HG03442 (cell line): ENCODE measurements at regions not wholly inside any gene's neighbourhood (a gene's known extent, or its start where the extent isn't known, plus 50 kb on each side); places are given as distances from the start of the nearest gene placed in this dataset.
"Not testable (repeated sequence)": the region's sequence is repeated elsewhere in the genome, so short reads cannot be mapped to it uniquely, and the experiment has no call there.

ENCODE experiments used
- ATAC-seq: cut with Tn5 transposase; IDR thresholded peaks from one replicate; pipeline ENCODE4 v1.9.1; 2021; ENCODE audit warnings: mild to moderate bottlenecking, moderate library complexity; ENCODE audit not compliant: unreplicated experiment

GRCh38 chr13:79898202-79898826, 417.4 kb downstream of the NDFIP2 start:
- no peak for ATAC-seq

- no peak for ATAC-seq
These were observed 415.9 kb downstream of the NDFIP2 start for GRCh38 chr13:79896851-79897250.

- no peak for ATAC-seq
These were observed 414.5 kb downstream of the NDFIP2 start for GRCh38 chr13:79895416-79895815.

GRCh38 chr13:79887278-79887677, 406.3 kb downstream of the NDFIP2 start:
- ATAC-seq = not testable (repeated sequence)

- no peak for ATAC-seq
These were observed 405.6 kb downstream of the NDFIP2 start for GRCh38 chr13:79886601-79887000.

- ATAC-seq = no peak
These were observed 403.9 kb downstream of the NDFIP2 start for GRCh38 chr13:79884890-79885289.

- no peak for ATAC-seq
These were observed 402.3 kb downstream of the NDFIP2 start for GRCh38 chr13:79883216-79883615.

- no peak for ATAC-seq
These were observed 399.9 kb downstream of the NDFIP2 start for GRCh38 chr13:79880818-79881217.

- ATAC-seq = no peak
These were observed 393.7 kb downstream of the NDFIP2 start for GRCh38 chr13:79874396-79875360.

GRCh38 chr13:79871594-79871993, 390.6 kb downstream of the NDFIP2 start:
- ATAC-seq = no peak

- ATAC-seq = no peak
These were observed 389.8 kb downstream of the NDFIP2 start for GRCh38 chr13:79870766-79871165.

GRCh38 chr13:79870123-79870522, 389.2 kb downstream of the NDFIP2 start:
- no peak for ATAC-seq

- ATAC-seq = no peak
These were observed 388.4 kb downstream of the NDFIP2 start for GRCh38 chr13:79869326-79869725.

- ATAC-seq = no peak
These were observed 386.3 kb downstream of the NDFIP2 start for GRCh38 chr13:79867254-79867653.

GRCh38 chr13:79866436-79866835, 385.5 kb downstream of the NDFIP2 start:
- no peak for ATAC-seq

- no peak for ATAC-seq
These were observed 381.6 kb downstream of the NDFIP2 start for GRCh38 chr13:79862515-79862914.

- no peak for ATAC-seq
These were observed 380.8 kb downstream of the NDFIP2 start for GRCh38 chr13:79861731-79862130.

GRCh38 chr13:79860791-79861190, 379.8 kb downstream of the NDFIP2 start:
- no peak for ATAC-seq

GRCh38 chr13:79859756-79860155, 378.8 kb downstream of the NDFIP2 start:
- no peak for ATAC-seq

- ATAC-seq = no peak
These were observed 372.3 kb downstream of the NDFIP2 start for GRCh38 chr13:79853251-79853650.

- ATAC-seq = no peak
These were observed 370.4 kb downstream of the NDFIP2 start for GRCh38 chr13:79851318-79851717.
